K562 (cell line): ENCODE measurements at regions not wholly inside any gene's neighbourhood (a gene's known extent, or its start where the extent isn't known, plus 50 kb on each side); places are given as distances from the start of the nearest gene placed in this dataset.

ENCODE experiments used
- ARID4B ChIP-seq: sonication (generic); formaldehyde crosslinking; IDR thresholded peaks from 2 replicates; pipeline ENCODE4 v1.8.0; 2022; ENCODE audit warnings: mild to moderate bottlenecking, missing genetic modification reagents
- EGR1 ChIP-seq: fragments of 450-650 bp; conservative IDR thresholded peaks from 2 replicates; pipeline ENCODE4 v1.6.1; 2017; ENCODE audit warnings: mild to moderate bottlenecking
- ETS1 ChIP-seq: conservative IDR thresholded peaks from 2 replicates; pipeline ENCODE4 v1.6.1; 2011; ENCODE audit warnings: low read depth, mild to moderate bottlenecking, low read length; ENCODE audit not compliant: control insufficient read depth
- FOXJ2 ChIP-seq: fragments of 200-800 bp; sonication (Bioruptor generic); IDR thresholded peaks from 2 replicates; pipeline ENCODE4 v1.6.1; 2016; ENCODE audit warnings: missing genetic modification characterization, missing compliant biosample characterization
- HDAC1 ChIP-seq, 2 experiments: fragments of 450-650 bp; IDR thresholded peaks; 2 replicates each; pipeline ENCODE4 v1.6.1; 2016 to 2017; ENCODE audit warnings: inconsistent platforms in 1 of 2, mild to moderate bottlenecking in 1 of 2, moderate library complexity in 1 of 2
- MAFK ChIP-seq: IDR thresholded peaks from 2 replicates; pipeline ENCODE4 v1.6.1; 2011; ENCODE audit warnings: low read length, improper control_type of control experiment
- MEIS2 ChIP-seq: fragments of 450-650 bp; IDR thresholded peaks from 2 replicates; pipeline ENCODE4 v1.6.1; 2014; ENCODE audit warnings: mild to moderate bottlenecking; ENCODE audit not compliant: partially characterized antibody
- NFIX ChIP-seq: fragments of 250-450 bp; sonication (Bioruptor Pico); IDR thresholded peaks from 2 replicates; pipeline ENCODE4 v1.4.0; 2020; ENCODE audit warnings: low read depth, mild to moderate bottlenecking, moderate library complexity
- SMARCE1 ChIP-seq: fragments of 450-650 bp; IDR thresholded peaks from 2 replicates; pipeline ENCODE4 v1.7.1; 2016; ENCODE audit warnings: mild to moderate bottlenecking
- SP1 ChIP-seq: sonication (generic); formaldehyde crosslinking; IDR thresholded peaks from 2 replicates; pipeline ENCODE4 v1.8.1; 2022; ENCODE audit warnings: mild to moderate bottlenecking, missing genetic modification reagents
- TFAP4 ChIP-seq: sonication (generic); formaldehyde crosslinking; IDR thresholded peaks from 2 replicates; pipeline ENCODE4 v1.8.0; 2022; ENCODE audit warnings: missing genetic modification reagents, mild to moderate bottlenecking, moderate library complexity, borderline replicate concordance
- TOE1 ChIP-seq, 2 experiments: fragments of 450-650 bp in 1 of 2; sonication (generic) in 1 of 2; formaldehyde crosslinking in 1 of 2; IDR thresholded peaks; 2 replicates each; pipeline versions ENCODE4 v1.7.1 to v1.8.0; 2016 to 2022; ENCODE audit warnings: borderline replicate concordance in 2 of 2, mild to moderate bottlenecking in 2 of 2, antibody characterized with exemption in 1 of 2, inconsistent platforms in 1 of 2, low read depth in 1 of 2, missing genetic modification reagents in 1 of 2, moderate library complexity in 1 of 2
- ZNF75A ChIP-seq: fragments of 450-650 bp; formaldehyde crosslinking; IDR thresholded peaks from 2 replicates; pipeline ENCODE4 v1.4.0; 2020; ENCODE audit warnings: mild to moderate bottlenecking
- TF ChIP-seq, protein P1 (sequence below): fragments of 250-450 bp; sonication (Bioruptor Pico); IDR thresholded peaks from 2 replicates; pipeline ENCODE4 v1.8.0; 2022; ENCODE audit warnings: moderate library complexity, mild to moderate bottlenecking, inconsistent platforms
- TF ChIP-seq, protein P2 (sequence below): sonication (generic); formaldehyde crosslinking; IDR thresholded peaks from 2 replicates; pipeline ENCODE4 v1.9.0; 2022; ENCODE audit warnings: mild to moderate bottlenecking, missing genetic modification reagents
- TF ChIP-seq, protein P3 (sequence below), 3 experiments: fragments of 200-800 bp in 1 of 3; sonication (Bioruptor generic) in 1 of 3; sonication (generic) in 1 of 3; formaldehyde crosslinking in 1 of 3; IDR thresholded peaks; 2 replicates each; pipeline versions ENCODE4 v1.6.1 to v1.8.0; 2016 to 2022; ENCODE audit warnings: mild to moderate bottlenecking in 2 of 3, missing compliant biosample characterization in 2 of 3, missing genetic modification characterization in 2 of 3, missing genetic modification reagents in 1 of 3

DNA sequence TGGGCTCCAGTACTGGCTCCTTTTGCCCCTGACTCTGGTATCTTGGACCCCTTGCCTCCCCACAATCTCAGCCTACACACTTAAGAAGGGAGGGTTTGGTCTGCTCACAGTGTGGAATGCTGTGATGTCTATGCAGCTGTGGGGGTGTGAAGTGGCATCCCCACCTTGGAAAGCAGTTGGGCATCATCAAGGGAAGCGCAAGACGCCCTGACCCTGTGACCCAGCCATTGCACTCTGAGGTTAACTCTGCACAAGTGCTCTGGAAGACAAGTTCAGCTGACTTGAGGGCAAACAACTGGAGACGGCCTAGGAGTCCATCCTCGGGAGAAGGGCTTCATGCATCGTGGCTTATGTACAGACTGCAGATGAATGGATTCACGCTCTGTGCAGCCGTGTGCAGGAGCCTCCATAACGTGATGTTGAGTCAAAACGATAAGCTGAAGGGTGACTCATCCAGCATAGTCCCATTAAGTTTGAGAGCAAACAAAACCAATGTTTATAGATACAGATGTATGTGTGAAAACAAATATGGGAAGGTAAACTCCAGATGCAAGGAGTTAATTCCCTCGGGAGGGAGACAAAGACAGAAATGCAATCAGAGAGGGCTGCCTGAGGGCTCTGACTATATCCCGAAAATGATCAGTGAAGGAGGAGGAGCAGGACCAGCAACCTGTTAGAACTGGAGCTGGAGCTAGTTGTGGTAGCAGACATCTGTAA is 86.8 kb downstream of the LSM3 start (continued):
- TF ChIP-seq, protein P1, sequence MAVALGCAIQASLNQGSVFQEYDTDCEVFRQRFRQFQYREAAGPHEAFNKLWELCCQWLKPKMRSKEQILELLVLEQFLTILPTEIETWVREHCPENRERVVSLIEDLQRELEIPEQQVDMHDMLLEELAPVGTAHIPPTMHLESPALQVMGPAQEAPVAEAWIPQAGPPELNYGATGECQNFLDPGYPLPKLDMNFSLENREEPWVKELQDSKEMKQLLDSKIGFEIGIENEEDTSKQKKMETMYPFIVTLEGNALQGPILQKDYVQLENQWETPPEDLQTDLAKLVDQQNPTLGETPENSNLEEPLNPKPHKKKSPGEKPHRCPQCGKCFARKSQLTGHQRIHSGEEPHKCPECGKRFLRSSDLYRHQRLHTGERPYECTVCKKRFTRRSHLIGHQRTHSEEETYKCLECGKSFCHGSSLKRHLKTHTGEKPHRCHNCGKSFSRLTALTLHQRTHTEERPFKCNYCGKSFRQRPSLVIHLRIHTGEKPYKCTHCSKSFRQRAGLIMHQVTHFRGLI (CRISPR knock-in tag): no peak
- no peak for TF ChIP-seq MEIS2
- no peak for TF ChIP-seq ETS1
- TF ChIP-seq SMARCE1: peak; percentile 88
- TF ChIP-seq, protein P2, sequence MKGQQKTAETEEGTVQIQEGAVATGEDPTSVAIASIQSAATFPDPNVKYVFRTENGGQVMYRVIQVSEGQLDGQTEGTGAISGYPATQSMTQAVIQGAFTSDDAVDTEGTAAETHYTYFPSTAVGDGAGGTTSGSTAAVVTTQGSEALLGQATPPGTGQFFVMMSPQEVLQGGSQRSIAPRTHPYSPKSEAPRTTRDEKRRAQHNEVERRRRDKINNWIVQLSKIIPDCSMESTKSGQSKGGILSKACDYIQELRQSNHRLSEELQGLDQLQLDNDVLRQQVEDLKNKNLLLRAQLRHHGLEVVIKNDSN (CRISPR knock-in tag): no peak
- no peak for TF ChIP-seq ZNF75A (CRISPR knock-in tag)
- peak; percentile 0; the same call in 1 of the 2 replicates for TF ChIP-seq NFIX (CRISPR knock-in tag)
- peak; percentile 38 for TF ChIP-seq TFAP4 (CRISPR knock-in tag)
- TF ChIP-seq HDAC1 (IDR thresholded peaks at IDR 0.05): peak in 1 of 2 experiments; percentile 60; a peak in 1 of 4 replicates
- TF ChIP-seq SP1 (CRISPR knock-in tag): 0 out of 2 replicates have a peak, but pooled peaks have one; percentile 38
- no peak for TF ChIP-seq ARID4B (CRISPR knock-in tag)
- no peak for TF ChIP-seq EGR1
- 0 out of 2 replicates have a peak, but pooled peaks have one; percentile 5 for TF ChIP-seq MAFK
- TF ChIP-seq TOE1 (IDR thresholded peaks at IDR 0.05; ENCODE audit: borderline replicate concordance): peak; percentile 27; the same call in 1 of the 2 replicates
- no peak for TF ChIP-seq TOE1 (CRISPR knock-in tag; IDR thresholded peaks at IDR 0.05; ENCODE audit: borderline replicate concordance, low read depth)
- peak; percentile 91 for TF ChIP-seq FOXJ2
- TF ChIP-seq, protein P3, sequence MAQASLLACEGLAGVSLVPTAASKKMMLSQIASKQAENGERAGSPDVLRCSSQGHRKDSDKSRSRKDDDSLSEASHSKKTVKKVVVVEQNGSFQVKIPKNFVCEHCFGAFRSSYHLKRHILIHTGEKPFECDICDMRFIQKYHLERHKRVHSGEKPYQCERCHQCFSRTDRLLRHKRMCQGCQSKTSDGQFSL (CRISPR knock-in tag; IDR thresholded peaks at IDR 0.05): 0 out of 2 replicates have a peak, but pooled peaks have one; percentile 45
- TF ChIP-seq, protein P3 (tag; IDR thresholded peaks at IDR 0.05): no peak
